Omental fat pad (tissue), 3 donors: ENCODE measurements at regions not wholly inside any gene's neighbourhood (a gene's known extent, or its start where the extent isn't known, plus 50 kb on each side); places are given as distances from the start of the nearest gene placed in this dataset.

ENCODE experiments used
- ATAC-seq: fragments of 150-250 bp; one replicate; pipeline ENCODE4 v1.9.1; 2016; ENCODE audit warnings: mild to moderate bottlenecking, moderate library complexity; ENCODE audit not compliant: low FRiP score
- DNase-seq: peaks from one replicate; pipeline ENCODE4 v3.0.0-alpha.2; 2019; ENCODE audit warnings: low spot score
- TF ChIP-seq, protein P1 (sequence below), 3 donors: fragments of 450-650 bp; IDR thresholded peaks; one replicate each; pipeline ENCODE4 v1.5.1; 2016 to 2017; ENCODE audit warnings: antibody characterized with exemption in 3 of 3, mild to moderate bottlenecking in 3 of 3, moderate library complexity in 2 of 3

DNA sequence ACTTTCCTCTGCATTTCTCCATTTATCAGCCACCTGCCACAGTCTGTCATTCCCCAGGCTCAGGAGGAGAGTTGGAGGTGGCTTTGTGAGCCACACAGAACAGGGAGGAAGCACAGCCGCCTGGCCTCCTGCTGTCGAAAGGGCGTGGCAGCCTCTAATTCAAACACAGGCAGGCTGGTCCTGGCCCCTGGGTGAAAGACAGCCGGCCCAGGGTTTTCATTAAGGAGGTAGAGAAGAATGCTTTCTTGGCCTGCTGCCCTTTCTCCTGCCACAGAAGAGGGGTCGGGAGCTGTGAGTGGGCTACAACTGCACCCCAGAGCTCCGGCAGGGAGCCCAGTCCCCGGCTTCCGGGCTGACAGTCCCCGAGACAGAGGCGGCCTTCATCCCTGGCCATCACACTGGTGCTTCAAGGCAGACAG lies 108.6 kb upstream of the FZD10 start:
- DNase-seq (no peak), ATAC-seq (no peak)
- TF ChIP-seq, protein P1, sequence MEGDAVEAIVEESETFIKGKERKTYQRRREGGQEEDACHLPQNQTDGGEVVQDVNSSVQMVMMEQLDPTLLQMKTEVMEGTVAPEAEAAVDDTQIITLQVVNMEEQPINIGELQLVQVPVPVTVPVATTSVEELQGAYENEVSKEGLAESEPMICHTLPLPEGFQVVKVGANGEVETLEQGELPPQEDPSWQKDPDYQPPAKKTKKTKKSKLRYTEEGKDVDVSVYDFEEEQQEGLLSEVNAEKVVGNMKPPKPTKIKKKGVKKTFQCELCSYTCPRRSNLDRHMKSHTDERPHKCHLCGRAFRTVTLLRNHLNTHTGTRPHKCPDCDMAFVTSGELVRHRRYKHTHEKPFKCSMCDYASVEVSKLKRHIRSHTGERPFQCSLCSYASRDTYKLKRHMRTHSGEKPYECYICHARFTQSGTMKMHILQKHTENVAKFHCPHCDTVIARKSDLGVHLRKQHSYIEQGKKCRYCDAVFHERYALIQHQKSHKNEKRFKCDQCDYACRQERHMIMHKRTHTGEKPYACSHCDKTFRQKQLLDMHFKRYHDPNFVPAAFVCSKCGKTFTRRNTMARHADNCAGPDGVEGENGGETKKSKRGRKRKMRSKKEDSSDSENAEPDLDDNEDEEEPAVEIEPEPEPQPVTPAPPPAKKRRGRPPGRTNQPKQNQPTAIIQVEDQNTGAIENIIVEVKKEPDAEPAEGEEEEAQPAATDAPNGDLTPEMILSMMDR (IDR thresholded peaks at IDR 0.05), result no peak

DNA sequence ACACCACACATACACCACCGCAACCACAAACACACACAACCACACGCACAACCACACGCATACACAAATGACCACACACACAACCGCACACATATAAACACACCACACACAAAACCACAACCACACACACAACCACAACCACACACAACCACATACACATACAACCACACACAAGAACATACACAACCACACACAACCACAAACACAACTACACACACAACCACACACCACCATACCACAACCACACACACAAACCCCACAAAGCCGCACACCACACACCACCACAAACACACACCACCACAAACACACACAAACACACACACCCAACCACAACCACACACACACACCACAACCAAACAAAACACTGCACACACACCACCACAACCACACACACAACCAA lies 107.5 kb upstream of the FZD10 start:
- ATAC-seq, result no peak
- DNase-seq, result no peak
- TF ChIP-seq, protein P1 (IDR thresholded peaks at IDR 0.05), result no peak

DNA sequence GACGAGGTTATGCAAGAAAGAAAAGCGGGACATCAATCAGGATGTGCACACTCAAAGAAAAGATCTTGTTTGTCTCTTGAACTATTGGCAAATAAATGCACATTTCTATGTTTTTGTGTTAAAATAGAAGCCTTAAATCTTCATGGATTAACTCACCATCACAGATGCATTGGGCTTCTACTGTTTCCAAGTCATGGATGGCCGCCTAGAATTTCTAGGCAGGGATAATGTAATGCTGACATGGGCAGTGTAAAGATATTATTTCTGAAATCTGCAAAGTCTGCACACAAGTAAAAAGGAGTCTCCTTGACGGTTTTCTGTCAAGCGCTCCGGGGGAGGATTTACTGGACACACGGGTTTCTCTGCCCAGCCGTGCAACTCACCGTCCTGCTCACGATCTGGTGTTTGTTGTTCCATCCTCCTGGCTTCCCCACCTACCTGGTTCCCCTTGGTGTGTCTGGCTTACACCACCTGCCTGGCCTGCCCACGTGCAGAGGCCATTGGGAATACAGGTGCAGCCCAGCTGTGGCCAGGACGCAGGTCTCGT lies 103.3 kb upstream of the FZD10 start:
- DNase-seq (no peak), ATAC-seq (no peak)
- TF ChIP-seq, protein P1 (IDR thresholded peaks at IDR 0.05), result no peak

DNA sequence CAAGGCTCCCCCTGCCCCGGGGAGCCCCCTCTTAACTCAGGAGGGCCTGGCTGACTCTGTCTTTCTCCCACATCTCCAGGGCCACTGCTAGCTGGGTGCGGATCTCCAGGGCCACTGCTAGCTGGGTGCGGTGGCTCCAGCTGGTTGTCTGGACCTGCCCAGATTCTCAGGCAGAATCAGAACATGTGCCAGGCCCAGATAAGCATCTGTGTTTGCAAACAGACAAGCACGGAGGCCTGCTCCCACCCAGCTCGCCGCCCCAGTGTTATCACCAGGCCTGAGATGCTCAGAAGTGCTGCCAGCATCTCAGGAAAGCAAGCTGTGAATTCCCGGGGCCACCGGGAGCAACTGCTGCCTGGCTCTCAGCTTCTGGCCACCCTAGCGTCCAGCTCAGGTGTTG lies 98.4 kb upstream of the FZD10 start:
- ATAC-seq, result no peak
- DNase-seq, result no peak
- TF ChIP-seq, protein P1 (IDR thresholded peaks at IDR 0.05), result no peak

DNA sequence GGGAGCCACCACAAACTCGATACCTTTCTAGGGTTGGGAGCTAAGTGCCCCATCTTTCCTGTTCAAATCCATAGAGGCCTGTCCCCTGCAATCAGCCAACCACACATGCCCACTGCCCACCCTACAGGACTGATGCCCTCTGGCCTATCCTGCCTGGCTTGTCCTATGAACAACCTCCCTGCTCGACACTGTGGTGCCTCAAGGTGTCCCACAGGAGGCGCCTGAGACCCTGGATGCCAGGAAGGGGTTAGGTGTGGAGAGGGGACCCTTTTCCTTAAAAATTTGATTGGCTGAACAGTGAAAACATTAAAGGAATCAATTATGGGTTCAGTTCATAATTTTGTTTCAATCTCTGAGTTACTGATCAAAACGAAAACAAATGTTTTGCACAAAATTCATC lies 97.3 kb upstream of the FZD10 start:
- no peak for ATAC-seq
- TF ChIP-seq, protein P1 (IDR thresholded peaks at IDR 0.05), result no peak
- DNase-seq, result no peak

DNA sequence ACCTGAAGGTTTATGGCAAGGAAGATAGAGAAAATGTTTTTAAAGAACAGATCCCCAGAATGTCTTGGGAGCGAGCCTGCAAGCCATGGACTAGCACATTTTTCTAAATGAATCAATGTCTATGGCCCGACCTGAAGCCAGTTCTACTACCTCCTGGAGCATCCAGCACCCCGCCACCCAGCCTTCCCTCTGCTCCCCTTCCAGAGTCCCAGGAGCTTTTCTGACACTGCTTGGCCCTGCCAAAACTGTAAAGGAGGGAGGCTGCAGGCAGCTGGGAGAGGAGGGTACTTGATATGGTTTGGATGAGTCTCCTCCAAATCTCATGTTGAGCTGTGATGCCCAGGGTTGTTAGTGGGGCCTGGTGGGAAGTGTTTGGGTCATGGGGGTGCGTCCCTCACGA lies 95.5 kb upstream of the FZD10 start:
- ATAC-seq (no peak), DNase-seq (no peak)
- TF ChIP-seq, protein P1 (IDR thresholded peaks at IDR 0.05), result no peak

DNA sequence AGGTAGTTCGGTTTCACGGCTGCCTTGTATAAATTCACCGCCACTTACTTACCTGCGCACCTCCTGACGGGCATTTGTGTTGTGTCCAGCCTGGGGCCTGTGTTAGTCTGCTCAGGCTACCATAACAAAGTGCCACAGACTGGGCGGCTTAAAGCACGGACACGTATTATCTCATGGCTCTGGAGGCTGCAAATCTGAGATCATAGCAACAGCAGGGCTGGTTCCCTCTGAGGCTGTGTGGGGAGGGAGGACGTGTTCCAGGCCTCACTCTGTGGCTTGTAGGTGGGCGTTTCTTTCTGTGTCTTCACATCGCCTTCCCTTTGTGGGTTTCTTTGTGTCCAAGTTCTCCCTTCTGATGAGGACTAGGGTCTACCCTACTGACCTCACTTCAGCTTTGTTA lies 93.5 kb upstream of the FZD10 start:
- ATAC-seq (no peak), DNase-seq (no peak)
- TF ChIP-seq, protein P1 (IDR thresholded peaks at IDR 0.05), result no peak
